ENCODE measurements at regions not wholly inside any gene's neighbourhood (a gene's known extent, or its start where the extent isn't known, plus 50 kb on each side); places are given as distances from the start of the nearest gene placed in this dataset.
A peak's percentile ranks its signal among the peaks of the same experiment; 100 is the strongest.

- H3K27ac ChIP-seq = no peak overlapping the region
- H3K9me3 ChIP-seq = no peaks in the 10 kb centered on the region
- WGBS, 2 donors = 91 to 95% methylated on average over 6 of the region's 6 CpGs
- DNase-seq (no peak), ATAC-seq (no peak), FAIRE-seq (no peak)
- H3K27me3 ChIP-seq = no peaks in the 10 kb centered on the region
- TF ChIP-seq CTCF (IDR thresholded peaks at IDR 0.05) = no peak
- H3K36me3 ChIP-seq = no peaks in the 10 kb centered on the region
- H3K4me1 ChIP-seq = no peaks in the 10 kb centered on the region
- intact Hi-C loops (cut with DNase I) = no loop called here
- H3K4me3 ChIP-seq = no peak overlapping the region
Observed at GRCh38 chr13:22050951-22051563, 380.2 kb downstream of the FGF9 start.

- DNase-seq (no peak), ATAC-seq (no peak), FAIRE-seq (no peak)
- 56 to 70% methylated on average over 3 of the region's 3 CpGs for WGBS, 2 donors
- Histone ChIP-seq H3K27ac (no peak overlapping the region), H3K4me3 (no peak overlapping the region), H3K4me1 (no peaks in the 10 kb centered on the region), H3K27me3 (no peaks in the 10 kb centered on the region), H3K36me3 (no peaks in the 10 kb centered on the region), H3K9me3 (no peaks in the 10 kb centered on the region)
- no peak for TF ChIP-seq CTCF (IDR thresholded peaks at IDR 0.05)
- intact Hi-C loops (cut with DNase I) = no loop called here
Observed at GRCh38 chr13:22053053-22053452, 382.2 kb downstream of the FGF9 start.

GRCh38 chr13:22055259-22055658 lies 384.4 kb downstream of the FGF9 start:
- no peak for DNase-seq
- Histone ChIP-seq H3K36me3 (no peaks in the 10 kb centered on the region), H3K4me1 (no peaks in the 10 kb centered on the region), H3K4me3 (no peak overlapping the region), H3K27ac (no peak overlapping the region), H3K9me3 (no peaks in the 10 kb centered on the region), H3K27me3 (no peaks in the 10 kb centered on the region)
- intact Hi-C loops (cut with DNase I) = no loop called here
- WGBS, 2 donors = 33 to 35% methylated on average over 5 of the region's 5 CpGs
- ATAC-seq = peak in 2 of 4 donors; percentile 28 to 72
- TF ChIP-seq CTCF (IDR thresholded peaks at IDR 0.05) = no peak
- FAIRE-seq = no peak

- Histone ChIP-seq H3K4me1 (no peaks in the 10 kb centered on the region), H3K27ac (no peak overlapping the region), H3K4me3 (no peak overlapping the region), H3K36me3 (no peaks in the 10 kb centered on the region), H3K9me3 (no peaks in the 10 kb centered on the region), H3K27me3 (no peaks in the 10 kb centered on the region)
- intact Hi-C loops (cut with DNase I) = no loop called here
- ATAC-seq = no peak
- FAIRE-seq = no peak
- DNase-seq = no peak
- TF ChIP-seq CTCF (IDR thresholded peaks at IDR 0.05) = no peak
- 63 to 65% methylated on average over 6 of the region's 6 CpGs for WGBS, 2 donors
Observed at GRCh38 chr13:22060187-22060586, 389.3 kb downstream of the FGF9 start.

- no peak for TF ChIP-seq CTCF (IDR thresholded peaks at IDR 0.05)
- ATAC-seq = no peak
- Histone ChIP-seq H3K4me1 (no peaks in the 10 kb centered on the region), H3K9me3 (no peaks in the 10 kb centered on the region), H3K4me3 (no peak overlapping the region), H3K27ac (no peak overlapping the region), H3K36me3 (no peaks in the 10 kb centered on the region), H3K27me3 (no peaks in the 10 kb centered on the region)
- DNase-seq = no peak
- intact Hi-C loops (cut with DNase I) = no loop called here
- FAIRE-seq = no peak
- WGBS, 2 donors = 88 to 90% methylated on average over 8 of the region's 8 CpGs
Observed at GRCh38 chr13:22061371-22061805, 390.5 kb downstream of the FGF9 start.
